GM19025 (cell line): ENCODE measurements at regions not wholly inside any gene's neighbourhood (a gene's known extent, or its start where the extent isn't known, plus 50 kb on each side); places are given as distances from the start of the nearest gene placed in this dataset.
"Not testable (repeated sequence)": the region's sequence is repeated elsewhere in the genome, so short reads cannot be mapped to it uniquely, and the experiment has no call there.

Experiments used
- ATAC-seq: cut with Tn5 transposase; IDR thresholded peaks from one replicate; pipeline ENCODE4 v1.9.1; 2021; ENCODE audit warnings: mild to moderate bottlenecking, low read depth, moderate library complexity; ENCODE audit not compliant: unreplicated experiment

GRCh38 chr16:52114379-52114778 is 432.6 kb downstream of the TOX3 start:
- ATAC-seq = no peak

DNA sequence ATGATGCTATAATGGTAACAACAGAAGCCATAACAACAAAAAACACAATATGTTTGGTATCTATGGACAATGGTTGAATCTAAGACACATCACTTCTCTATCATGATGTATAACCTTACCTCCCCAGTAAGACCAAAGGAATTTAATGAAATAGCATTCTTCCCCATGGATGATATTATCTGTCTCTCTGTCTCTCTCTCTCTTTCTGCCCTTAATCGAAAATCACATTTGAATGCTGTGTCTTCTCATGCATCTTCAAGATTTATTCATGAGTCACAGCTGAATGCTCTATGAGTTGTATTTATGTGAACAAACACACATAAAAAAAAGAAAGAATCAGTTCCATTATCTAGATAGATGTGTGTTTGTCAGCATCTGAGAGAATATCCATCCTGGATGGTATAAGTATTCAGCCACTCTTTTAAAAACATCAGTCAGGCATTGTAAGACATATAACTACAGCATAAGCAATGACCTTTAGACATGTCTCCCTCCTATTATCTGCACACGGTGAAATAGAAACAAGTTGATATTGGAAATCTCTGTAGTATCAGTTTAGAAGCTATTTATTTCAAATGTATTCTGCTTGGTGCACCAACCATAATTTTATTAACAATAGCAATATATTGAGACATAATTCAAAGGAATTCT is 433.3 kb downstream of the TOX3 start:
- ATAC-seq = no peak

DNA sequence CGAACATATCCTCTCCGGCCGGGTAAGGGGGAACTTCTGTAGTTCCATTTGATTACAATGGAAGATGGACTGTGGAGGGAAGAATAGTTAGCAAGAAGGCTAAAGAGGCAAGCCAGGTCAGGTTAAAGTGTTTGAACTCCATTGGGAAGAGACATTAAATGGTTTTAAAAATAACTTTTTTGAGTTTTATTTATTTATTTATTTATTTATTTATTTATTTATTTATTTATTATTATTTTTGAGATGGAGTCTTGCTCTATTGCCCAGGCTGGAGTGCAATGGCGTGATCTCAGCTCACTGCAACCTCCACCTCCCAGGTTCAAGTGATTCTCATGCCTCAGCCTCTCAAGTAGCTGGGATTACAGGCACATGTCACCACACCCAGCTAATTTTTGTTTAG is 441.9 kb downstream of the TOX3 start:
- not testable (repeated sequence) for ATAC-seq

GRCh38 chr16:52103791-52104190 is 443.2 kb downstream of the TOX3 start:
- ATAC-seq = no peak

DNA sequence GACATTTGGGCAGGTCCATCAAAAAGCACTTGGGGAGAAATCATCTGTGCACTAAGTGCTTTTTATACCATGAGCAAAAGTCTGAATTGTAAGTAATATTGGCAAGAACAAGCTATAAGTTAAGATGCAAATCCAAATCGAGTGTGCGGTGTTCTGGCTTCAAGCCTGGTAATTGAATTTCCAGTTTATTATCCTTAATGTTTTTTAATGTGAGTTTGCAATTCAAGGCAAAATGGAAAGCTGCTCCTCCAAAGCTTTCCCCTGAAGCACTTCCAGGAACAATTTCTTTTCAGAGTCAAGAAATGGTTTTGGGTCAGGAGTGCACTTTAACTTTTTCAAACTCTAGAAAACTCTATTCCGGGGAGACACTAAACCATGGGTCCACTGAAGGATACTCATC is 445.7 kb downstream of the TOX3 start:
- no peak for ATAC-seq

DNA sequence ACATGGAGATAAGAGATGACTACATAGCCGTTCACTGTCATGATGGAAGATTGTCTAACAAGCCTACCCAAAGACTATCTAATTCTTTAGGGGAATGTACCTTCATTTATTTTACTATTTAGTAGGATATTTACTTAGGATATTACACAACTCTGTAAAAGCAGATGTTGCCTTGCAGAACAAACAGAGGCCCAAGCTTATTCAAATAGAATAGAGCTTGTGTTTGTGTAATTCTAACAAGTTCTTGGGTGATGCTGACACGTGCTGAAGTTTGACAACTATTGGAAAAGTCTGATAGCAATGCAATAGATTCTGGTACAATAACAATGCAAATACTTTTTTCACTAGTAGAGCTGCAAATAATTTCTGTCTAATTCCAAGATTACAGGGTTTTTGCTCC is 447.6 kb downstream of the TOX3 start:
- ATAC-seq = no peak

- ATAC-seq = no peak
Observed at GRCh38 chr16:52095471-52095870, 451.5 kb downstream of the TOX3 start.

GRCh38 chr16:52092126-52092525 is 454.8 kb downstream of the TOX3 start:
- ATAC-seq = no peak

DNA sequence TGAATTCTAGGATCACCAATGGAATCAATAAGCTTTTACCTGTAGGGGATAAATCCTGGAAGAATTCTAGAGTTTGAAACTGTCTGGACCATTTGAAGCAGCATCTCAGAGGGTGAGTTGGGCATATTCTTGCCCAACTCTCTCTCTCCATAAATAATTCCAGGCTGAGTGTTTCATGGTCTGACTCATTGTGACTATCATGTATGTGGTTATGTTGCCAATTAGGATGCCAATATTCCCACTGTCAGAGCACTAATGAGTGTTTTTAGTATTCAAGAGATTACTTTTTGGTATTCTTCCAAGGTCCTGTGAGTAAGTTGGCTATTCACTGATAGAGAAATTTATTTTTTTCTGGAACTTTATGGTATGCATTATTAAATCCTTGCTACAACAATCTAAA is 456.9 kb downstream of the TOX3 start:
- ATAC-seq = no peak

- no peak for ATAC-seq
Observed at GRCh38 chr16:52089476-52089875, 457.5 kb downstream of the TOX3 start.

DNA sequence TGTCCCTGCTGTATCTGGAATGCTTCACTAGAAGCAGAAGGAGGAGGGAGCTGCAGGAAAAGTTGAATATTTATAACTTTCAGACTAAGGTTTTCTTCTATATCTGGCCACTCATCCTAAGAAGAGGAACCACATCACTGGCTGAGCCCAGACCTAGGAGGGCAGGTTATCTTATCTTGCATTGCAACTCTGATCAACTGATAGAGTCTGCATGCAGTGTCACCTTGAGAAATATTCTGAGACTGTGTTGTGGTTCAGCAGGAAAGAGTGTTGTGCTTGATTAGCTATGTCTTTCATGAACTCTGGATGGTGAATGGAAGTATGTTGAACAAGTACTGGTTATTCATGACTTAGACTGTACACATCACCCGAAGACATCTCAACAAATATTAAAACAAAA is 460.0 kb downstream of the TOX3 start:
- ATAC-seq = no peak

- ATAC-seq = no peak
Observed at GRCh38 chr16:52078716-52079655, 468.0 kb downstream of the TOX3 start.

GRCh38 chr16:52077607-52078006 is 469.3 kb downstream of the TOX3 start:
- no peak for ATAC-seq

GRCh38 chr16:52076801-52077201 is 470.1 kb downstream of the TOX3 start:
- ATAC-seq = no peak

- ATAC-seq = no peak
Observed at GRCh38 chr16:52076332-52076731, 470.6 kb downstream of the TOX3 start.

- no peak for ATAC-seq
Observed at GRCh38 chr16:52074133-52074532, 472.8 kb downstream of the TOX3 start.

- ATAC-seq = no peak
Observed at GRCh38 chr16:52073024-52073423, 473.9 kb downstream of the TOX3 start.

- no peak for ATAC-seq
Observed at GRCh38 chr16:52071101-52071500, 475.8 kb downstream of the TOX3 start.

- no peak for ATAC-seq
Observed at GRCh38 chr16:52070341-52071057, 476.4 kb downstream of the TOX3 start.

DNA sequence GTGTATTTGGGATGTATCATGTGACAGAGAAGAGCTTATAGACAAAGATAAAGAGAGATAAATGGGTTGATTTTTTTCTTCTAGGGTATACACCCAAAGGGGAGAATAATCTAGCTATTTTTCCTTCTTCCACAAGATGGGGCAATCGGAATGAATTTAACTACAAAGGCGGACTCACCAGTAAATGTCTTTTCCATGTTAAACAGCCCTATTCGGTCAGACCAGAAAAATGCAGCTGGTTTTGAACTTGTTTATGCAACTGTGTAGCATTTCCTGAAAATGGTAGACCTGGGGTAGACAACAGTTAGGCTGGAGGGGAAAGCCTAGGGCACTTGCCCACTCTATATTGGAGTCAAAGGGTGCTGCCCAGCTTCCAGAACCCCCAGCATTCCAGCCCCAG is 477.1 kb downstream of the TOX3 start:
- no peak for ATAC-seq

DNA sequence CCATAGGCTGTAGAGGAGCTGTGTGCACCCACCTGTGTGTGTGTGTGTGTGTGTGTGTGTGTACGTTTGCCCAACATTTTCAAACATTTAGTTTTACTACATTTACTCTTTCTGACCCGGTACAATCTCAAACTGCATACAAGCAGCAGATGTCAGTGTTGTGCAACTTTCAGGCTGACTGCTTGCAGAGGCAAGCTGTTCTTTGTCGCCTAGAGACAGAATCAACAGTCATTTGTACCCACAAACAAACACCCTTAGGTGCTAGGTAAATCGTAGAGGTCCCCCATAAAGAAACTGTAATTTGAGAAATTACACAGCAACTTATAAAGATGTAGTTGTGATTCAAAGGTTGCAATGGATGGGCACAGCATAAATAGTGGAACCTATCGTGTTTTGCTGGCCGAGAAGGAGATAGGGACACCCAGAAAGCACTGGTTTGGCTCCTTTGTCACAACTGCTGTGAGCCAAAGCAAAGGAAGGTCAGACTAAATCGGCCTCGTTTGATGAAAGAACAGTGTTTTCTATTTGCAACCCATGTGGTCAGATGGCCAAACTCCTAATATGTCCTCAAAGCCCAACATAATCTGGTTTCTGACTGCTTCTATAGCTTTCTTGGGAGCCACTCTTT is 478.4 kb downstream of the TOX3 start:
- no peak for ATAC-seq
